Hepatocyte (in vitro differentiated cells): ENCODE measurements at regions not wholly inside any gene's neighbourhood (a gene's known extent, or its start where the extent isn't known, plus 50 kb on each side); places are given as distances from the start of the nearest gene placed in this dataset.

Experiments
- EZH2 ChIP-seq: fragments of 200-600 bp; sonication (generic); IDR thresholded peaks from 2 replicates; pipeline ENCODE4 v1.6.1; 2016; ENCODE audit warnings: antibody characterized with exemption, mild to moderate bottlenecking, borderline replicate concordance
- TF ChIP-seq, protein P1 (sequence below): fragments of 200-600 bp; sonication (generic); IDR thresholded peaks from 2 replicates; pipeline ENCODE4 v1.5.1; 2016; ENCODE audit warnings: antibody characterized with exemption, mild to moderate bottlenecking; ENCODE audit not compliant: poor library complexity

DNA sequence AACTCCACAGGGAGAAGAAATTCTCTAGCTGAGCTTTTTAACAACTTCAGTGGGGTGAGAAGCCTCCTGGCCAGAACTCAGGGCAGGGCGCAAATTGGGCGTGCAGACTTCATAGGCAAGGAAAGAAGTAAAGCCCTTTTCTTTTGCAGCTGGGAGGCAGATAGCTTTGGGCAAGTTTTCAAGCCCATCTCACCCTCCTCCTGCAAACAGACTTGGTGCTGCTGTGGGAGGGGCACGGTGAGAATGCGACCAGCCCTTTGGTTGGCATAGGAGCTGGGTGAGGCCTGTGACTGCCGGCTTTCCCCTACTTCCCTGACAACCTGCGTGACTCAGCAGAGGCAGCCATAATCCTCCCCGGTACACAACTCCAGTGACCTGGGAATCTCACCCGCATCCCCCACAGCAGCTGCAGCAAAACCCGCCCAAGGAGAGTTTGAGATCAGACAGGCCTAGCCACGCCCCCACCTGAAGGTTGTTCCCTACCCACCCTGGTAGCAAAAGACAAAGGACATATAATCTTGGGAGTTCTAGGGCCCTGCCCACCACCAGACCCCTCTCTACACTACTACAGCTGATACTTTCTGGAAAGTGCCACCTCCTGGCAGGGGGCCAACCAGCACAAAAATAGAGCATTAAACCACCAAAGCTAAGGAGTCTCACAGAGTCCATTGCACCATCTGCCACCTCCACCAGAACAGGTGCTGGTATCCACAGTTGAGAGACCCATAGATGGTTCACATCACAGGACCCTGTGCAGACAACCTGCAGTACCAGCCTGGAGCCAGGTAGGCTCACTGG lies 195.5 kb upstream of the CCL2 start:
- TF ChIP-seq, protein P1, sequence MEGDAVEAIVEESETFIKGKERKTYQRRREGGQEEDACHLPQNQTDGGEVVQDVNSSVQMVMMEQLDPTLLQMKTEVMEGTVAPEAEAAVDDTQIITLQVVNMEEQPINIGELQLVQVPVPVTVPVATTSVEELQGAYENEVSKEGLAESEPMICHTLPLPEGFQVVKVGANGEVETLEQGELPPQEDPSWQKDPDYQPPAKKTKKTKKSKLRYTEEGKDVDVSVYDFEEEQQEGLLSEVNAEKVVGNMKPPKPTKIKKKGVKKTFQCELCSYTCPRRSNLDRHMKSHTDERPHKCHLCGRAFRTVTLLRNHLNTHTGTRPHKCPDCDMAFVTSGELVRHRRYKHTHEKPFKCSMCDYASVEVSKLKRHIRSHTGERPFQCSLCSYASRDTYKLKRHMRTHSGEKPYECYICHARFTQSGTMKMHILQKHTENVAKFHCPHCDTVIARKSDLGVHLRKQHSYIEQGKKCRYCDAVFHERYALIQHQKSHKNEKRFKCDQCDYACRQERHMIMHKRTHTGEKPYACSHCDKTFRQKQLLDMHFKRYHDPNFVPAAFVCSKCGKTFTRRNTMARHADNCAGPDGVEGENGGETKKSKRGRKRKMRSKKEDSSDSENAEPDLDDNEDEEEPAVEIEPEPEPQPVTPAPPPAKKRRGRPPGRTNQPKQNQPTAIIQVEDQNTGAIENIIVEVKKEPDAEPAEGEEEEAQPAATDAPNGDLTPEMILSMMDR = no peak
- TF ChIP-seq EZH2 = no peak
